Left cardiac atrium (tissue), 4 donors: ENCODE measurements at regions not wholly inside any gene's neighbourhood (a gene's known extent, or its start where the extent isn't known, plus 50 kb on each side); places are given as distances from the start of the nearest gene placed in this dataset.
"Not testable (repeated sequence)": the region's sequence is repeated elsewhere in the genome, so short reads cannot be mapped to it uniquely, and the experiment has no call there.

Source experiments
- ATAC-seq, 2 donors: fragments of 200-7000 bp; cut with Tn5 transposase; one replicate each; pipeline ENCODE4 v1.9.1; 2020; ENCODE audit warnings: mild to moderate bottlenecking in 2 of 2, moderate library complexity in 2 of 2
- DNase-seq: peaks from one replicate; pipeline ENCODE4 v3.0.0-alpha.2; 2020
- intact Hi-C, 2 donors: fragments of 100-400 bp; cut with DNase I; formaldehyde crosslinking; loops; one replicate each; pipeline versions ENCODE4 v1.14.1 to v1.15.1; 2022 to 2023
- donor health status: DM: no; HTN: yes; CAD: no.
- donor health status: DM: no; HTN: yes; CAD: no; lungs with severe emphysema.
- donor health status: DM: yes; HTN: yes; CAD: no.
- donor health status: Dilated cardiomyopathy.

DNA sequence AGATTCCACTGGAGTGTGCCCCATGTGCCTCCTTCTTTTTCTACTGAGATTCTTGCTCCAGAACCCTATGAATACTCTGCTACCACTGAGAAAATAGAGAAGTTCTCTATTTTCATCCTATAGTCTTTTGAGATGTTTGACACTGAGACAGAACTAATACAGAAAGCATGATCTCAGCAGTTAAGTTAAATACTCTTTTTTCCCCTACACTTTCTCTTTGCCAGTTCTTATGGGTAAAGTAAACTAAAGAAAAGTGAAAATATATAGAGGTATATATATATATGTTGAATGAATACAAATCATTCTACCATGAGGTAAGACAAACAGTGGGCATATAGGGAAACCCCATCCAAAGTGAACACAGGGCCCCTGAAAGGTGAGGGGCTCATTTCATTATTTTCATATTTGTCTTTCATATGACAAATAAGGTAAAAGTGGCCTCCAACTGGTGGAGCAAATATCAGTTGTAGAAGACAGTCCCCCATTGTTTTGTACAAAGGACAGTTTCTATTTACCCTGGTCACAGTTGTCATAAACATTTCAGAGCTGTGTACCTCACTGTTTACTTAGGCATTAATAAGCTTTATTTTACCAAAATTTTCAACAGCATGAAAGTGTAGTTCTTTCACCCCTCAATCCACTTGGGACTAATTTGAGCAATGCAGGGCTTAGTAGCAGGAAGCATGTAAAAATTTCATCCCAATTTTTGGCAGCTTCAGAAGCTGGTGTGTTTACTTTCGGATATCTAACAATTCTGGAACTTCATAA lies 188.3 kb upstream of the MARCKS start:
- ATAC-seq: peak; percentile 37 to 44
- no peak for DNase-seq

DNA sequence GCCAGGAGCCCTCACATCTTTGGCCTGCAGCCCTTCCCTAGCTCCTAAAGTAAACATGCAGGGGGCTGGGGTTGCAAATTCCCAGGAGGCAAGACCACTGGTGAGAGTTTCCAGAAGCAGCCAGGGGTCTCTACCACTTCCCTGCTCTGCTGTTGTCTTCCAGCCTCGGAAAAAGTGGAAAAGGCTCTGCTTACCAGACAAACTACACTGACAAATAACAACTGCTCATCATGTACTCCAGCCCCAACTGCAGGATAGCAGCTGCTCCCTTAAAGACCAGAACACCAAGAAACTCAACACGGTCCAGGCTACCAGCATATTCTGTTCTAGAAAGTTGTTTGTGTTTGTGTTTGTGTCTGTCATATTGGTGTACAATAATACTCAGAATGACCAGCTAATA lies 187.5 kb upstream of the MARCKS start:
- ATAC-seq (no peak), DNase-seq (no peak)
- intact Hi-C loops: no loop called here

More for the DNA sequence above, 188.3 kb upstream of the MARCKS start:
- intact Hi-C loops: no loop called here

DNA sequence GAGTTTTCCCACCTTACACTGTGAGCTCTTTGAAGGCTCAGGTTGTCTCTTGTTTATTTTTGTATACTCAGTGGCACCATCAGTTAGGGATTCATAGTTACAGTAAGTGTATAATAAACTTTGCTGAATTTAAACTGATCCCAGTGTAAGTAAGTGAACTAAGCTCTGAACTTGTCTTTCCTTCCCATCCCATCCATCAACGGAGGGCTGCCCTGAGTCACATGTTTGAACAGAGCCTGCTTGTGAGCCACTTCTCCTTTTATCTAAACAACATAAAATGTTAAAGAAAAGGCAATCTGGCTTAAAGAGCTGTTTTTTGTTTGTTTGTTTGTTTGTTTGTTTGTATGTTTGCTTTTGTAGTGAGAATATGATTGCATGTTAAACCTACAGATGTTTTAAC lies 185.7 kb upstream of the MARCKS start:
- ATAC-seq (no peak), DNase-seq (no peak)
- intact Hi-C loops: no loop called here

DNA sequence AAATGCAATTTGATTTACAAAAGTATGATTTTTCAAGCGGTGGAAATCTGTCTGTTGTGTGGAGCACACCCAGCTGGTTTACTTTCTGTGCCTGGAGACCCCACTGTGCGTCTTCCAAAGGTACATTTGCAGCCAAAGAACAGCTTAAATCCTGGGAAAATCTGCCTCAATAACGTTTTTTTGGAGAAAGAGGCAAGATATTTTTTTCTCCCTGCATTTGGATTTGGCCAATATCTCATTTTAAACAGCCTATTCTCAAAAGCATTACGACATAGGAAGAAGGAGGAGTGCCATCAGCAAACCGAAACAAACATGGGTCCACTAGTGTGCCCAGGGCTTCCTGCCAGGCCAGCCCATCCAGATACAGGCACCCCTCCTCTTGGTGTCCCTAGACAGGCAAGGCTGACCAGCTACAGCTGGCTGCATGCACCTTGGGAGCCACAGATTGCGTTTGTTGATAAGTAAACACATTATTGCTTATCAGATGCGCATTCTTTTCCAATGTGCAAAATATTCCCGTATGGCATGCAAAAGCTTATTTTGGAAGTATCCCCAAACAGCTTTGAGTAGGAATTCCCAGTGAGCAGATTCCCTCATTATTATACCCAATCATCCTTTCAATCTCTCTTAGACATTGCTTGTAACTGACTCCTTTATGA lies 184.5 kb upstream of the MARCKS start:
- ATAC-seq: peak; percentile 79 to 86
- intact Hi-C loops: no loop called here
- DNase-seq: peak; percentile 72

DNA sequence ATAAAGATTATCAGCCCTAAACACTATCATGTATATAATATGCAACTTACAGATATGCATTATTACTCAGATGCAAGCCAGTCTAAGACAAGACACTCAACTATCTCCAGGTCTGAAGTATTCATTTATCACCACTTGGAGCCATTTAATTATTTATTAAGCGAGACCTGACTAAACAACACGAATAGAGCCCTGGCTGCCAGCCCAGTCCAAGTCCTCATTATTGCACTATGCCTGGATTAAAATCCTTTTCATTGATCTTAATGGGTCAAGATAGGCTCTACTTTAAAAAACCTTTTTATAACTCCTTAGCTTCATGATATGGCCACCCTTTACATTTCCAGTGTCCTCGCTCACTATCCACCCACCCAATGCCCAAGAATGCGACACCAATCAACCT lies 183.1 kb upstream of the MARCKS start:
- intact Hi-C loops: no loop called here
- no peak for DNase-seq
- ATAC-seq: no peak

DNA sequence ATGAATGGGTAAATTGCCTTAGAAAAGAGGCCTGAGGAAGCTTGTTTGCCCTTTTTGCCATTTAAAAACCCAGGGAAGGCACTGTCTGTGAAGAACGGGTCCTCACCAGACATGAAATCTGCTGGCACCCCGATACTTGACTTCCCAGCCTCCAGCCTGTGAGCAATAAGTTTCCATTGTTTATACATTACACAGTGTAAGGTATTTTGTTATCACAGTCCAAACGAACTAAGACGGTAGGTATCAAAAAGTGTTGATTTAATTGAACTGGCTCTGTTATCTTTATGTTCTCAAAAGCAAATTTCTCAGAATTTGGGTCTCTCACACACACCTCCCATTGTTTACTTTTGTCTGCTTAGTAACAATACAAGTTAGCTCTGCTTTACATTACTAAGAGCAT lies 181.1 kb upstream of the MARCKS start:
- no peak for DNase-seq
- intact Hi-C loops: no loop called here
- no peak for ATAC-seq

DNA sequence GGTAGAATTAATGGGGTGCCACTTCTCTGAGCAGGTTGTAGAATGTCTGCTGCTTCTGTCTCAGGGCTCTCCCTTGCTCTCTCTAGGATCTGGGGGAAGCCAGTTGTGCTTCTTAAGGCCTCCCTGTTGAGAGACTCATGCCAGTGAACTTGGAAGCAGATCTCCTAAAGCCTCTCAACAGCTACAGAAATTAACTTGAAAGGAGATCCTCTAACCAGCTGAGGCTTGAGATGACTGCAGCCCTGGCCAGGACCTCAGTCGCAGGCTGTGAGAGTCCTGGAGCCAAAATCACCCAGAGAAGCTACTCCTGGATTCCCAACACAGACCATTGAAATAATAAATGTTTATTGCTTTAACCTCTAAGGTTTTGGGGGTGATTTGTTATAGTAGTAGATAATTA lies 180.2 kb upstream of the MARCKS start:
- intact Hi-C loops: no loop called here
- DNase-seq (no peak), ATAC-seq (no peak)

DNA sequence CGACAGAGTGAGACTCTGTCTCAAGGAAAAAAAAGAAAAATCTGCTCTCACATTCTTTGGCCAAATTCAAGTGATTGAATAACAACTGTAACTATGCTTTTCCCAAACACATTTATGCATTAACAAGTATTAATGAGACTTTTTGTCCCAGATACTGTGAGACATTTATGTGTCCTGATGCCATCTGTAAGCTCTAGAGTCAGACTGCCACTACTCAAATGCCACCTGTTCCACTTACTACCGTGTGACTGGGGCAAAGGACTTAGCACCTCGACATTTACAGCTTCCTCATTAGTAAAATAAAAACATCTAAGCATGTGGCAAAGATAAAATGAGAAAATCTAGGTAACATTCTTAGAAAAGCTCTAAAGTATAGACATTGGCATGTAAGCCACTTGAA lies 178.1 kb upstream of the MARCKS start:
- ATAC-seq (no peak), DNase-seq (no peak)
- intact Hi-C loops: no loop called here

DNA sequence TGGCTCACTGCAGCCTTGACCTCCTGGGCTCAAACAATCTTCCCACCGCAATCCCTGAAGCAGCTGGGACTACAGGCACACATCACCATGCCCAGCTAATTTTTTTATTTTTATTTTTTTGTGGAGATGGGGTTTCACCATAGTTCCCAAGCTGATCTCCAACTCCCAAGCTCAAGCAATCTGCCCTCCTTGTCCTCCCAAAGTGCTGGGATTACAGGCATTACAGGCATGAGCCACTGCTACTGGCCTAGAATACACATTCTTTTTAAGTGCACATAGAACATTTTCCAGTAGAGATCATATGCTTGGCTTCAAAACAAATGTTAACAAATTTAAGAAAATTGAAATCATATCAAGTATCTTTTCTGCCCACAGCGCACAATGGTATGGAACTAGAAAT lies 176.8 kb upstream of the MARCKS start:
- DNase-seq (no peak), ATAC-seq (no peak)
- intact Hi-C loops: no loop called here

DNA sequence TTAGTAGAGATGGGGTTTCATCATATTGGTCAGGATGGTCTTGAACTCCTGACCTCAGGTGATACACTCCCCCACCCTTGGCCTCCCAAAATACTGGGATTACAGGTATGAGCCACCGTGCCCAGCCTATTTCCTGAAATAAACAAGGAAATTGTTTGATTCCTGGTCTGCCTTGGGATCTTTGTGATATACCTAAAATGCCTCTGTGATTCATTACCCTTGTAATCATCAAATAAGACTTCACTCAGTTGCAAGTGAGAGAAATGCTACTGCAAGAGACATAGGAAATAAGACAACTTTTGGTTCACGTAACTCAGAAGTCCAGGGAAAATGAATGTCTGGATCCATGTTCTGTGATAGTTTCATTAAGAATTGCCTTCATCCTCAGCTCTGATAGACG lies 173.2 kb upstream of the MARCKS start:
- DNase-seq: no peak
- no peak for ATAC-seq
- intact Hi-C loops: no loop called here

DNA sequence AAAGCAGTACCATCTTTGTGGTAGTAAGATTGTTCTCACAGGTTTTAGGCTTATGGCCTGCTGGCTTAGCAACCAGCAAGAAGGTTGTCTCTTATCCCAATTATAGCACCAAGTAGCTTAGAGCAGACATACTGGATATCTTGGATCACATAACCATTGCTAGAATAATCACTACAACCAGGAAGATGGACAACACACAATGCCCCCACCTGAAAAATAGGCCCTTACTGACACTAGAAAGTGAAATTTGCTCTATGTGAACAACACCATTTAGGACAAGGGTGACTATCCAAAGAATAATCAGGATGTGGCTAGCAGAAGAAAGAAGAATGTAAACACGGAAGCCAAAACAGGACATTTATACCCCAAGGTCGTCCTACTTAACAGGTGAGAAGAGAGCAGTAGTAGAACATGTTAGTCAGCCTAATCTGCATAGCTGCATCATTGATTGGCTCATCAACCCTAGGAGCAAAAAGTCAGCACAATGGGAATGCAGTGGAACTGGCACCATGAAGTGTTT lies 172.7 kb upstream of the MARCKS start:
- ATAC-seq (no peak), DNase-seq (no peak)
- intact Hi-C loops: no loop called here

DNA sequence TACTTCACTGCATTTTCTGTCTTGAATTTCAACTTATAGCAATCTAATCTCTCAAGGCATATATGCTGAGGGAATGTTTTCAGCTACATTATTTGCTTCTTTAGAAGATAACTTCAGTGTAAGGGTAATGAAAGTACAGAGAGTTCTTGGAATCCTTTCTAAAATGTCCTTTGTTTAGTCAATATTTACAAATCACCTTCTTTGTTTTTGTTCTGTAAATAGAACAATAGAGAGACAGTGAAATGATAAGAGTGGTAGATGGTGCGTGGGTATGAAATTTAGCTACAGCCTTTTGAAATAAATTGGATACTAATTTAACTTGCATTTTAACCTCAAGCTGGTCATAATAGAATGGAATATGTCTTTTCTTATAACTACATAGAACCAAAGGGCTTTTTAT lies 171.1 kb upstream of the MARCKS start:
- DNase-seq (no peak), ATAC-seq (no peak)
- intact Hi-C loops: no loop called here

DNA sequence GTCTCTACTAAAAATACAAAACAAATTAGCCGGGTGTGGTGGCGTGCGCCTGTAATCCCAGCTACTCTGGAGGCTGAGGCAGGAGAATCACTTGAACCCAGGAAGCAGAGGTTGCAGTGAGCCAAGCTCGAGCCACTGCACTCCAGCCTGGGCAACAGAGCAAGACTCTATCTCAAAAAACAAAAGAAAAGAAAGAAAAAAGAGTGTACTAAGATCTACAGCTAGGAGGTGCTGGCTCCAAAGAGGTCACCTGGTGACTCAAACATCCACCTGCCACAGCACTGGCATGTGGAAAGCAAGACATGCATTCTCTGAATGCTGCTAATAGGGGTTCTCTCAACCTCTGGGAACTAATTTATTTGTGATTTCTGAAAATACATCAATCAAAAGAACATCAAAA lies 167.5 kb upstream of the MARCKS start:
- ATAC-seq, DNase-seq, intact Hi-C loops: not testable (repeated sequence)

DNA sequence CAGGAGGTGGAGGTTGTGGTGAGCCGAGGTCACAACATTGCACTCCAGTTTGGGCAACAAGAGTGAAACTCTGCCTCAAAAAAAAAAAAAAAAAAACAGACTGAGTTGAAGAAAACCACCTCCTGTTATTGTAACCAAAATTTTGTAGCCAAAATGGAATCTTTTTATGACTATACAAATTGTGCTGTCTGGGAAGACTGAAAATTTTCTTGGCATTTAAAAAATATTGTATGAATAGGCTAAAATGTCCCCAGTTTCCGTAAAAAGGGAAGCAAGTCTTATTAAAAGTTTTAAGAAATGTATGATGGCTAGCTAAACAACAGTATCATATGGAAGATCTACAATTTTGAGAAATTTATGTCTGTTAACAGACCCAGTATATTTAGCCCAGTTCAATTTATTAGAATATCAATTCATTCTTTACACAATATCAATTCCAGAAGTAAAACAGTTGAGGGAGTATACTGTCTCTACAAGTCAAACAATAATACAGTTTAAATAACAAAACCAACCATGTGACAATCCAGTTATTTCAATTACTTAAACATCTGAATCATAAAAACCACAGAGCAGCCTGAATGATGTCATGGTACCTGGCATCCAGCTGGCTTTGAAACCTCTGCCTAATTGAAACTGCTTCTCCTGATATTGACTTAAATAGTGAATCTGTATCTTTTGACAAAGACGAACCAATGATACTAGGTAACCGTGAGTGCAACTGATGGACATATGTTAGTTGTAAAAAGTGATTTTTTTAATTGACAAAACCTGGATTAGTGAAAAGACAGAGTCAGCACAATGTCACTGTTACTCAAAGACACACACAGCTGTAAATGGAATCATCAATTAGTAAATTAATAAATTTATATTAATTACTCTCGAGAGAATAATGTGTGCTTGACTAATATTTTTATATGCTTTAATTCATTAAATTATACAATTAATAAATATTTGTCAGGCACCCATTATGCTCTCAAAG lies 166.6 kb upstream of the MARCKS start:
- intact Hi-C loops: no loop called here
- ATAC-seq: peak in 1 of 2 donors; percentile 40
- DNase-seq: no peak

DNA sequence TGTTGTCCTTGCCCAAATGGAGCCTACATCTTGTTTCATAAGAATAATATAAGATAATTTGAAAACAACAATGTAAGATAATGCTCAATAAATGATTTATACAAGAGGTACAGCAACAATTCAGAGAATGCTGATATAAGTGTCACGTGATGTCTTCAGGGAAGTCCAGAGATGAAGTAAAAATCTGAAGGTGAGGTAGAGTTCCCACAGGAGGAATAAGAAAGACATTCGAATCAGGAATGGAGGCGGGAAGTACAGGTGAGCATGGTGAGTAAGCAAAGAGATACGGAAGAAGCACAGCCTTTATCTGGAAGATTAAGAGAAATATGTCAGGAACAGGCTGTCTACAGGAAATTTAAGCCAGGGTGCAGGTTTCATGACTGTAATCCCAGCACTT lies 165.9 kb upstream of the MARCKS start:
- ATAC-seq: no peak
- intact Hi-C loops: no loop called here
- DNase-seq: no peak

DNA sequence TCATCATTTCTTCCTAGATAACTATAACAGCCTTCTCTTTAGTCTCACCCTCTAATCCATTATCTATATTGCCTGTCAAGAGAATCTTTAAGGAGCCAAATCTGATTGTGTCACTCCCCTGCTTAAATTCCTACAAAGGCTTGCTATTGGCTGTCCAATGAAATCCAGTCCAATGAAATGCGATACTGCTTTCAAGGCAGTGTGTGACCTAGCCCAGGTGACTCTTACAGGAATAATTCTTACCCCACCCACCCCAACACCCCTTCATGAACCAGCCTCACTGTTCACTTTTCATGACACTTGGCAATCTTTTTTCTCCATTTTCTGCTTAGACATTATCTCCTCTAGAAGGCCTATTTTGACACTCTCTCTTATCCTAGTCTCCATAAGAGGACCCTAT lies 163.3 kb upstream of the MARCKS start:
- ATAC-seq (no peak), DNase-seq (no peak)
- intact Hi-C loops: no loop called here

DNA sequence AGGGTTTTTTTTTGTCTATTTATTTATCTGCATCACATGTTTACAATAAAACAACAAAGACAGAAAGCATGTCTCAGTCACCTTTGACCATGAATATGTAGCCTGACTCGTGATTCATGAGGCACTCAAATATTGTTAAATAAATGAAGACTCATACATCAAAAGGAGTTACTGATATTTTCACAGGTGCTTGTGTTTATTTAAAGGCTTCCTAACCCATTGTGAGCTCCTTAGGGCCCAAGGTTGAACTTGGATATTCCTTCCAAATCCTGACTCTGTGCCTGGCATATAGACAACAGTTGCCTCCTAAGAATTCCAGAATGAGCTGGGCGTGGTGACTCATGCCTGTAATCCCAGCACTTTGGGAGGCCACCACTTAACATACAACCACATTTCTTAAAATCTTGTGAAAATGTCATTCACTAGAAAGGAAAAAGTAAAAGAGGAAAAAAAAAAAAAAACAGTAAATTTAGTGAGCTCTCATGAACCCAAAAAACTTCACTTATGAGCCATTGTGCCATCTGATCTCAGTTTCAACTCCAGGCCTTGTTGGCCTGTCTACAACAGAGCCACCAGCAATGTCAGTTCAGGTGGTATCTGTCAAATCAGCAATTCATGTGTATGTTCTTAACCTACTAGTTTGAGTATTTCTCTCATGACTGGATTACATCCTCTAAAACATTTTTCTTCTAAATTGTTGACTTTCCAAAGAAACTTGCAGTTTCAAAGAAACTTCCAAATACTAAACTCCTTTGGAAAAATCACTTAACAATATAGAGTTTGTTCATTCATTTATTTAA lies 162.7 kb upstream of the MARCKS start:
- DNase-seq (no peak), ATAC-seq (peak in 1 of 2 donors; percentile 40)
- intact Hi-C loops: no loop called here

DNA sequence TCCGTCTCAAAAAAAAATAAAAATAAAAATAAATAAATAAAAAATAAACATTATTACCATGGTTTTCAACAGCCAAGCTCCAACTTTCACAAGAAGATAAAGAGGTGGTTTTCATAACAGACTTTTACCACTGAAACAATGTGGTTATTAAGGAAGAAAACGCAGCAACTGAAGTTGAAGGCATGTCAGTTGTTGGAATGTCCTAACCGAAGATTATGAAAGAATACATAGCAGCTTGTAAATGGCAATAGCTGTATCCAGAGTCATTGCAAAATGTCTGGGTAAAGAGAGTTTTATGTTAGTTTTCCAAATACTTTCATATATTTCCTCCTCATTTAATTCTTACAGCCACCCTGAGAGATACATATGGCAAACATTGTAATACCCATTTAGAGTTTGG lies 161.6 kb upstream of the MARCKS start:
- DNase-seq (no peak), ATAC-seq (peak in 1 of 2 donors; percentile 55)
- intact Hi-C loops: no loop called here

DNA sequence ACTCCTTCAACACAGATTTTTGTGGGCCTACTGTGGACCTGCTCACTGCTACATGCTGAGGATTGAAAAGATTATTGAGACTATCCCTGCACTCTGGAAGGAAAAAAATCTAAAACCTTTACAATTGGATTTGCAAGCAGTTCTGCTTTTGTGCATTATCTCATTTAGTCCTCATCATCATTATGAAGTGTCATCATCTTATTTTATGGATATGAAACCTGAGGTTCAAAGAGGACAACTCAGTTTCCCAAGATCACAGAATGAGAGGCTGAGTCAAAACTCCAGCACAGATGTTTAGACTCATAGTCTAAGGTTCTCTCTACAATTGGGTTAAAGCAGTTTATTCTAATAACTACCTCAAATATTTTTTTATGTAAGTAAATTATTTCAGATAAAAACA lies 160.2 kb upstream of the MARCKS start:
- DNase-seq (no peak), ATAC-seq (peak in 1 of 2 donors; percentile 37)
- intact Hi-C loops: no loop called here
